Endothelial cell (in vitro differentiated cells): ENCODE measurements at regions not wholly inside any gene's neighbourhood (a gene's known extent, or its start where the extent isn't known, plus 50 kb on each side); places are given as distances from the start of the nearest gene placed in this dataset.

Experiments used
- DNase-seq: peaks from one replicate; pipeline ENCODE4 v3.0.0; 2021; ENCODE audit warnings: low spot score
- H3K27ac Mint-ChIP-seq: one replicate; pipeline ENCODE4 v1.8.0; 2021; ENCODE audit warnings: mixed read lengths, inconsistent platforms; ENCODE audit not compliant: unreplicated experiment
- H3K27me3 Mint-ChIP-seq: one replicate; pipeline ENCODE4 v1.8.0; 2021; ENCODE audit warnings: mild to moderate bottlenecking, moderate library complexity, mixed read lengths, inconsistent platforms; ENCODE audit not compliant: unreplicated experiment
- H3K36me3 Mint-ChIP-seq: one replicate; pipeline ENCODE4 v1.8.0; 2021; ENCODE audit warnings: mild to moderate bottlenecking, low read depth, mixed read lengths, inconsistent platforms; ENCODE audit not compliant: unreplicated experiment
- H3K4me1 Mint-ChIP-seq: one replicate; pipeline ENCODE4 v1.8.0; 2021; ENCODE audit warnings: mild to moderate bottlenecking, mixed read lengths, inconsistent platforms; ENCODE audit not compliant: unreplicated experiment
- H3K4me3 Mint-ChIP-seq: one replicate; pipeline ENCODE4 v1.8.0; 2021; ENCODE audit warnings: mild to moderate bottlenecking, mixed read lengths, inconsistent platforms; ENCODE audit not compliant: unreplicated experiment
- H3K9me3 Mint-ChIP-seq: one replicate; pipeline ENCODE4 v1.8.0; 2021; ENCODE audit warnings: mixed read lengths, inconsistent platforms; ENCODE audit not compliant: unreplicated experiment
- TF ChIP-seq, protein P1 (sequence below): fragments of 200-600 bp; sonication (generic); IDR thresholded peaks from one replicate; pipeline ENCODE4 v1.5.0; 2021; ENCODE audit warnings: antibody characterized with exemption; ENCODE audit not compliant: unreplicated experiment

- no peaks in the 10 kb centered on the region for H3K9me3 Mint-ChIP-seq
- no peak for DNase-seq
- no peaks in the 10 kb centered on the region for H3K36me3 Mint-ChIP-seq
- peaks cover 2% of the 10 kb centered on the region for H3K27me3 Mint-ChIP-seq
- H3K4me3 Mint-ChIP-seq = no peak overlapping the region
- no peak overlapping the region for H3K27ac Mint-ChIP-seq
- peaks cover 4% of the 10 kb centered on the region for H3K4me1 Mint-ChIP-seq
- TF ChIP-seq, protein P1, sequence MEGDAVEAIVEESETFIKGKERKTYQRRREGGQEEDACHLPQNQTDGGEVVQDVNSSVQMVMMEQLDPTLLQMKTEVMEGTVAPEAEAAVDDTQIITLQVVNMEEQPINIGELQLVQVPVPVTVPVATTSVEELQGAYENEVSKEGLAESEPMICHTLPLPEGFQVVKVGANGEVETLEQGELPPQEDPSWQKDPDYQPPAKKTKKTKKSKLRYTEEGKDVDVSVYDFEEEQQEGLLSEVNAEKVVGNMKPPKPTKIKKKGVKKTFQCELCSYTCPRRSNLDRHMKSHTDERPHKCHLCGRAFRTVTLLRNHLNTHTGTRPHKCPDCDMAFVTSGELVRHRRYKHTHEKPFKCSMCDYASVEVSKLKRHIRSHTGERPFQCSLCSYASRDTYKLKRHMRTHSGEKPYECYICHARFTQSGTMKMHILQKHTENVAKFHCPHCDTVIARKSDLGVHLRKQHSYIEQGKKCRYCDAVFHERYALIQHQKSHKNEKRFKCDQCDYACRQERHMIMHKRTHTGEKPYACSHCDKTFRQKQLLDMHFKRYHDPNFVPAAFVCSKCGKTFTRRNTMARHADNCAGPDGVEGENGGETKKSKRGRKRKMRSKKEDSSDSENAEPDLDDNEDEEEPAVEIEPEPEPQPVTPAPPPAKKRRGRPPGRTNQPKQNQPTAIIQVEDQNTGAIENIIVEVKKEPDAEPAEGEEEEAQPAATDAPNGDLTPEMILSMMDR = no peak
Measured at GRCh38 chr6:14995966-14996602, 249.8 kb upstream of the JARID2 start.

DNA sequence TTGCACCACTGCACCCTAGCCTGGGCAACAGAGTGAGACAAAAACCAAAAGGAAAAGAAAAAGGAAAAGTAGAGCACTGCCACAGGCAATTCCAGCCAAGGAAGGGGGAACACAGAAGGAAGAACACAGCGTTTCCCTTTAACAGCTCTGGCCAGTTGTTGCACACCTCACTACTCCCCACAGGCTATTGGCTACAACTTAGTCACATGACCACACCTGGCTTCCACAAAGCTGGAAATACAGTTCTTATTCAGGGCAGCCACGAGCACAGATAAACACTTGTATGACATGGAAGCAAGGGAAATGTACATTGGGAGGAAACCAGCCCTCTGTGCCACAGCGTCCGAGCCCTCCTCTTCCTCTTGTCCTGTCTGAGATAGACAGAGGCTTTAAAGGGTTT lies 249.0 kb upstream of the JARID2 start:
- H3K4me1 Mint-ChIP-seq = peaks cover 4% of the 10 kb centered on the region
- H3K27ac Mint-ChIP-seq = no peak overlapping the region
- no peak overlapping the region for H3K4me3 Mint-ChIP-seq
- H3K9me3 Mint-ChIP-seq = no peaks in the 10 kb centered on the region
- DNase-seq = no peak
- no peaks in the 10 kb centered on the region for H3K36me3 Mint-ChIP-seq
- peaks cover 2% of the 10 kb centered on the region for H3K27me3 Mint-ChIP-seq
- TF ChIP-seq, protein P1 = no peak

- no peaks in the 10 kb centered on the region for H3K9me3 Mint-ChIP-seq
- no peak overlapping the region for H3K4me3 Mint-ChIP-seq
- no peaks in the 10 kb centered on the region for H3K36me3 Mint-ChIP-seq
- DNase-seq = no peak
- H3K27me3 Mint-ChIP-seq = peaks cover 2% of the 10 kb centered on the region
- no peak overlapping the region for H3K27ac Mint-ChIP-seq
- peaks cover 4% of the 10 kb centered on the region for H3K4me1 Mint-ChIP-seq
- TF ChIP-seq, protein P1 = no peak
Measured at GRCh38 chr6:14997507-14997906, 248.4 kb upstream of the JARID2 start.

DNA sequence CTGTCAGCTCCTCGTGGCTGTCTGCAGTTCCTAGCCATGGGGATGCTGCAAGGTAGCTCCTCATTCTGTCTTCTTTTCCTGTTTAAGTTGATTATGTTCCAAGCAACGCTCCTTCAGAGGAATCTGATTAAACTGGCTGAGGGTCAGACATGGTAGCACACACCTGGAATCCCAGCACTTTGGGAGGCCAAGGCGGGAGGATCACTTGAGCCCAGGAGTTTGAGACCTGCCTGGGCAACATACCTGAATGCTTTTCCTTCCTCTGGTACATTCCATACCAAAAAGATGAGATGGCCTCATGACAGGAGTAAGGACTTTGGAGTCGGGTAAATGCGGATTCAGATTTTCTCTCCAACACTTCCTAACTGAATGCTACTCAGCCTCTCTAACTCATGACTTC lies 246.8 kb upstream of the JARID2 start:
- no peak for DNase-seq
- no peak overlapping the region for H3K27ac Mint-ChIP-seq
- peaks cover 2% of the 10 kb centered on the region for H3K27me3 Mint-ChIP-seq
- H3K36me3 Mint-ChIP-seq = no peaks in the 10 kb centered on the region
- TF ChIP-seq, protein P1 = no peak
- no peak overlapping the region for H3K4me3 Mint-ChIP-seq
- peaks cover 4% of the 10 kb centered on the region for H3K4me1 Mint-ChIP-seq
- H3K9me3 Mint-ChIP-seq = no peaks in the 10 kb centered on the region

DNA sequence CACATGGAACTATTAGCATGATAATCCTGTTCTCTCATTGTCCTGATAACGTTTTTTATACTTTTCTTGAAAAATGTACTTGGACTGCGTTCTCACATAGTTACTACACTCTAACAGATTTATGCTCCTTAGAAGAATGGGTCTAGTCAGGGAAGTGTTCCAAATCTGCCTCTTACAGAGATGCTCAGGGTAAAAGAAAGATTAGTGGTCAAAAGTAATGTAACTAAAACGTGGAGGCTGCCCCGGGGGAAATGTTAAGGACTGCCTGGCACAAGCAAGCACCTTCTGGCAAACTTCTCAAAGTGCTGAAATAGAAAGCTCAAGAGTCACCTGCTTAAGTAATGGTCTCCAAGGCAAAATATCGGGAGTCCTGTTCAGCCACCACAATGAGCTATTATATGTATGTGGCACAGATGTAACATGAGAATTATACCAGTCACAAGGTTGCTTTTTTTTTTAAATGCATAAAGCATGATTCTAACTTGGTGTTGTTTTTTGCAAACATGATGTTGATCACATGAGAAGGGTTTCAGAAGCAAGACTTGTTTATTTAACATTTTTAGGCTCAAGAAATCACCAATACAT lies 244.5 kb upstream of the JARID2 start:
- Mint-ChIP-seq H3K4me1 (peaks cover 4% of the 10 kb centered on the region), H3K36me3 (no peaks in the 10 kb centered on the region), H3K27me3 (peaks cover 2% of the 10 kb centered on the region), H3K27ac (no peak overlapping the region), H3K9me3 (no peaks in the 10 kb centered on the region), H3K4me3 (no peak overlapping the region)
- TF ChIP-seq, protein P1 = no peak
- DNase-seq = no peak
